HG02571 (cell line): ENCODE measurements at regions not wholly inside any gene's neighbourhood (a gene's known extent, or its start where the extent isn't known, plus 50 kb on each side); places are given as distances from the start of the nearest gene placed in this dataset.

ENCODE experiments used
- ATAC-seq: cut with Tn5 transposase; IDR thresholded peaks from one replicate; pipeline ENCODE4 v1.9.1; 2021; ENCODE audit warnings: mild to moderate bottlenecking, moderate library complexity; ENCODE audit not compliant: unreplicated experiment

DNA sequence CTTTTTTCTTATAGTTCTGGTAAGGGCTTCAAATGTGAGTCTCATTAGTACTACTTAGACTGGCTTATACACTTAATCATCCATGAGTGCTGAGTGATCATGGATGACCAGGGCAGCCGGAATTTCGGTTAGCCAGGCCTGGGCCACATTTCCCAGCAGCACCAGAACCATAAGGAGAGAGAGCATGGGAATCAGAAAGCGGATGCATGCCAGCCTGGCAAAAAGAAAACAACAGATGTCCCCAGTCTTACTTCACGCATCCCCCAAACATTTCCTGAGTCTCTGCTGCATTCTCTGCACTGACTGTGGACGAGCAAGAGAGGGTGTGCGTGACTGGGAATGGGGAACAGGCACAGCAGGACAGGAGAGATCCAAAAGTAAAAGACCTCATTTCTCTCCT, 371.1 kb upstream of the ZNF608 start:
- no peak for ATAC-seq

- ATAC-seq, result no peak
Measured at GRCh38 chr5:125120012-125120411, 373.6 kb upstream of the ZNF608 start.

DNA sequence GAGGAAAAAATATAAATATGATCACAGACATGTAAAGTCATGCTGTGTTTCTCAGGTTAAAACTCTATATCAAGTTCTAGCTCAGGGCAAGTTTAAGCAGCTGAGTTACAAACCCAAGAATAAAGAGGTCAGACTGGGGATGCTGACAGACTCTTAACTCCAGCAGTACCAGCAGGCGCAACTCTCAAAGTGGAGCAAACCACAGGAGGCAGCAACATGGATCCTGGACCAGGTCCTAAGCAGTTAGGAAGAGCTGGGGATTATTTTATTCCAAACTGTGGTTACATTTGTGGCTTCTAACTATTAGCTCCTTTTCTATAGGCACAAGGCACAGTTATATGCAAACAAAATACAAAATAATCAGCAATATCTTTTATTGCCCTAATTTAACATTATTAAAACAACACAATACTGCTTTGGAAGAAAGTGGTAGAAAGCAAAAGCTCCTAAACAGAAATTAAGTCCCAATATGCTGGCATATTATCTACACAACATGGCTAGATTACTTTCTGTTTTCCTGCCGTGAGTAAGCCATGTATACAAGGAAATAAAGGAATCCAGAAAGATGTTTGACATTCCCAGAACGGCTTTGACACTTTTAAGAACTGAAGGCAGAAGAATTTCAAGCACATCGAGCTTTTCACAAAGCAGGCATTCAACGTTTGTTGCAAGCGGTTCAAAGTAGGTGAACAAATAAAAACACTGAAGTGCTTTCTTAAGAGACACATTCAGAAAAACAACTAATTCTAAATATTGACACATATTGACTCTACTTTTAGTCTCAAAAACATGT, 378.8 kb upstream of the ZNF608 start:
- no peak for ATAC-seq

DNA sequence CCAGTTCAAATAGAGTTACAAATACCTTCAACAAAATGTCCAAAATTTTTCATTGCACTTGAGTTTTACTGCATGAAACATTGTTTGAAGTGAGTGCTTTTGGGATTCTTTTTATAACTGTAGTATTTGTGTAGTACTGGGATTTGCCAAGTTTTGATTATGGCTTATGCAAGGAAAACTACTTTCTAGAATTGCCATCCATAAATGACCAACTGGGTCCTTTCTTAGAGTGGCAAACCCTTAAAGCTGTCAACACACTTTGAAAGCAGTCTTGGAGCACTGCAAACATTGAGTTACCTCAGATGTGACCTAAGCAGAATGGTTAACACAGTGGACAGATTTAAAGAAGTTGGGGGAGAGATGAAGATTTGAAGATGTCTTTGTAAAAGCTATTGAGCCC, 379.6 kb upstream of the ZNF608 start:
- no peak for ATAC-seq

- ATAC-seq, result no peak
Measured at GRCh38 chr5:125129151-125129806, 382.8 kb upstream of the ZNF608 start.

DNA sequence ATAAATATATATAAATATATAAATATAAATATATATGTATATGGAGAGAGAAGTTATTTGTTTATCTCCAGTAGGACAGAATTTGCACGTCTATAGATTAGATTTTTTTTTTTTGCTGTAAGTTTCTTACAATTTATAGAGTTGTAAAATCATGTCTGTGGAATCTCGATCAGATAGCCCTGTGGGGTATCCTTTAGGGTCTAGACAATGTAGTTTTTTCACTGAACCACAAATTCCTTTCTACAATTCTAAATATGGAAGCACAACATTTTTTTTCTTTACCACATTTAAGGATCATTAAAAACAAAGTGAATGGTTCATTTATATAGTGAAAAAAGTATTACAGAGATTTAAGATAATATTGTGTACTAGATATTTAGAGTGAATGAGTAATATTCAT, 384.2 kb upstream of the ZNF608 start:
- ATAC-seq, result no peak

DNA sequence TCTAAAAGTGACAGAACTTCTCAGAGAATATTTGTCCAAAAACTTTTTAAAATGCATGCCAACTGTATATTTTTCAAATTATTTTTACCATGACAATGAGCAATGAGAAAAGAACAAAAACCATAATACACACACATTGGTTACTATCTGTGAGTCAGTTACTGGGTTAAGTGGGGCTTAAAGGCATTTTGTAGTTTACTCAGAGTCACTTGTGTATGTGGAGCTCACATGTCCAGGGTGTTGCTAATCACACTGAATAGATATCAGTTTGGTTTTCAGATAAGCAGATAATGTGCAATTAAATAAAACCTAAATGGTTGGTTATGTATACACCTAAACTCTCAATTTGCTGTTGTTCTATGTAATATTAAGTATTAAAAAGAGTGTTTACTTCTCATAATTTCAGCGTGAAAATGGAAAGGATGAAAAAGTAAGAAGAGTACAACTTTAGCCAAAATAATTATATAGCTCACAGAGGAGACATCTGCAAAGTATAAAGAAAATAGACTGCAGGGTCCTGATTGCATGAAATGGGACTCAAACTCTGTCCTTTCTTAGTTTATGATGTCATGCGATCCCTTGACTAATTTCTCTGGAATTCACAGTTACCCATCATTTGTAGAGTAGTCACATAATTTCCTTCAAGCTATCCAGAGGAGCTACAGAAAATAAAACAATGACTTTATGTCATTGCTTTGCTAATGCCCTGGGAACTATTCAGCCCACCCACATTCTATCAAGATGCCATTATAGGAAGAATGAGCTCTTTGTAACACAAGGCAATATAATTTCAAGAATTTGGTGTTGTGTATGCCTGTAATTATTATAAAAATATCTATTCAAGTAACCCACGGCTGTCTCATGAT, 388.0 kb upstream of the ZNF608 start:
- ATAC-seq, result no peak

- no peak for ATAC-seq
Measured at GRCh38 chr5:125137535-125137934, 391.1 kb upstream of the ZNF608 start.

GRCh38 chr5:125138266-125138665, 391.8 kb upstream of the ZNF608 start:
- no peak for ATAC-seq

DNA sequence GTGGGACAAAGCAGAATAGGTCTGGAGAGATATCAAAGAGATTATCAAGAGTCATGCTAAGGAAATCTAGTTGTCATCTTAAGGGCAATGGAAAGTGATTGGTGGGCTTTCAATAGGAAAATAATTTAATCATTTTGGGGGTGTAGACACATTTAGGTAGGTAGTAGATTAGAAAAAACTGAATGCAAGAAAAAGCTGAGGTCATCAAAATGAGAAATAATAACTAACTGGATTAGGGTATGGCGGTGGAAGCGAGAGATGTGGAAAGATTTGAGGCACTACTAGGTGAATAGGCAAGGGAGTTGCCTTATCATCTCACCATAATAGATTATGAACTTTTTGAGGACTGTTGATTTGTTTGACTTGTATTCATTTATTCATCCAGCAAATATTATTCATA, 393.2 kb upstream of the ZNF608 start:
- ATAC-seq, result no peak

DNA sequence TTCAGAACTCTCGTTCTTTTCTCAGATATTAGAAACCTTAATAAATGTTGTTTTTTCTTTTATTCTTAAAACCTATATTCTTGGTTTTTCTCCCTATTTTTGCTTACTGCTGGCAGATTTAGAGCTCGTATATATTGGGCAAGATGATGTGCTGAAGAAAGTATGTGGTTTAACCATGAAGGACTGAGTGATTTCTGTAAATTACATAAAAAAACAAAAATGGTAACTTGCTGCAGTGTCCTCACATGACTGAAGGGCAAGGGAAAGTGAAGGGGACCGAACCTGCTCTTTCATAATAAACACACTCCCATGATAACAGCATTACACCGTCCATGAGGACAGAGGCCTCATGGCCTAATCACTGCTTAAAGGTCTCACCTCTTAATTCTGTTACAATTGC, 393.8 kb upstream of the ZNF608 start:
- no peak for ATAC-seq

- no peak for ATAC-seq
Measured at GRCh38 chr5:125140855-125141254, 394.4 kb upstream of the ZNF608 start.

DNA sequence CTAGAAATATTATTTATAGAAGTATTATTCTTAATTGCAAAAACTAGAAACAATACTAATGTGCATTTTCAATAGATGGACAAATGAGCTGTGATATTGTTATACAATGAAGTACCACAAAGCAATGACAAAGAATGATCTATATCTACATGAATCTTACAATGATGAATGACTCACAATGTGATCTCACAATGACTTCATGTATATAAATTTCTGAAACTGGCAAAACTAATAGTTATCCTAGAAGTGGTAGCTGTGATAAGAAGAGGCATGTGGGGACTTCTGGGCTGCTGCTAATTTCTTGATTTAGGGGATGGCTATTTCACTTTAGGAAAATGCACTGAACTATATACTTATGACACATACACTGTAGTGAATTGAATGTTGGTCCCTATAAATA, 396.0 kb upstream of the ZNF608 start:
- no peak for ATAC-seq

GRCh38 chr5:125143011-125143410, 396.6 kb upstream of the ZNF608 start:
- no peak for ATAC-seq

DNA sequence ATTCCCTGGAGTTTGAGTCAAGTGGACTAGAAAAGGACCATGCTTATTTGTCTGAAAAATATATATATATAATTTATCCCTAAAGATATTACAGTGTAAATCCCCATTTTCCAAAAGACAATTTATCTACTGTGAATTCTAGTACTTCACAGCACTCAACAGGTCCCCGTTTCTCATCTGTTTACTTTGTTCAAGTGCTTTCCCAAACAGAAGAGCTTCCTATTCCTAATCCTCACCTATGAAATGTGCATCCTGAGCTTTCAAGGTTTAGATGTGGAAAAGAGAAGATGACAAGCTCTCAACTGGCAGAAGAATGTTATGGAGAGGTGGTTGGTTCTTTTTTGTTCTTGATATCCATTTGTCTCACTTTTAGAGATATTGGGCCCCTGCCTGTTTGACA, 401.6 kb upstream of the ZNF608 start:
- no peak for ATAC-seq

DNA sequence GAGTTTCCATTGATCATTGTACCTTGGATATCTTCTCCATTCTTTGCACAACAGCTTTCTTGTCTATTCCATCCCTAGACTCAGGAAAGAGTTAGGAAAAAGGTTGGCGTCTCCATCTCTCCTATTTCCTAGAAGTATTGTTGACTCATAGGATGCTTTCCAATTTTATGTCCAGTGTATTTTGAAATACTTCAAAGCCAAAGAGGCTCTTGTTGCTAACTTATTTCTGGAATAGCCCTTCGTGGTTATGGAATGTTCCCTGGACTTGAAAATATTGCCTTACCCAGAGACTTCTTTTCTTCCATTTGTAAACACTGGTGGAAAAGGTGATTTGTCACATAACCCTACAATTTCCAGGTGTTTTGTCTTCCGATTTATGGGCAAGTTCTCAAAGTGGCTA, 402.3 kb upstream of the ZNF608 start:
- no peak for ATAC-seq

DNA sequence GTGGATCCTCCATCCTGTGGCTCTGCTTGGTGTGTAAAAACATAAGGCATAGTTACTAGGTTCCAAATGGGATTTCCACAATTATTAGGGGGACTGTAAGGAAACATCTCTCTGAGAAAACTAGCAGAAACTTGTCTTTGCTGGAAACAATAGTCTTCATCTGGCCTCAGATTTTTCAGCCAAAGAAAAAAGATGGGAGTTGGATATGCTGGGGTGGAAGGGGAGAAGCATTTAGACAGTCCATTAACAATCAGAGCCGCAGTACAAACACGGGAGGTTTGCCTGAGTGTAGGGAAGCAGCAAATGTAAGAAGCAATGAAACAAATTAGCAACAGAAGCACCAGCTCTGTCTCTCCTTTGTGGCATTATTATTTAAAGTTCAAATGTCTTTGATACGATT, 402.7 kb upstream of the ZNF608 start:
- ATAC-seq, result no peak

DNA sequence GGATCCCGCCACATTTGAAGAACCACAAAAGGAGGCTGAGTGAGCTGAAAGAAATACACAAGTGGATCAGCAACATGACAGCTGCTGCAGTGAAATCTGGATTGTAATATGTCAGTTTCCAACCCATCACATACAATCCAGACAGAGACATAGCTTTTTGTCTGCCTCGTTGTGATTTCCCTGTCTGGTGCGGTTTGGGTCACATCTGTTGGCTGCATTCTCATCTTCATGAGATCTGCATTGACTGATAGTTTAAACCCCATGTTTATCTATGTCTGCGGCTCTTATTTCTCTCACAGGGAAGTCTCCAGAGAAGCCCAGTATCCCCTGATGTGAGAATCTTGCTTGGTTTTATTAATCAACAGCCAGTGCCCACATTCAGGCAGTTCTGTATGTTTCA, 403.1 kb upstream of the ZNF608 start:
- ATAC-seq, result no peak

GRCh38 chr5:125150041-125150669, 403.7 kb upstream of the ZNF608 start:
- no peak for ATAC-seq

DNA sequence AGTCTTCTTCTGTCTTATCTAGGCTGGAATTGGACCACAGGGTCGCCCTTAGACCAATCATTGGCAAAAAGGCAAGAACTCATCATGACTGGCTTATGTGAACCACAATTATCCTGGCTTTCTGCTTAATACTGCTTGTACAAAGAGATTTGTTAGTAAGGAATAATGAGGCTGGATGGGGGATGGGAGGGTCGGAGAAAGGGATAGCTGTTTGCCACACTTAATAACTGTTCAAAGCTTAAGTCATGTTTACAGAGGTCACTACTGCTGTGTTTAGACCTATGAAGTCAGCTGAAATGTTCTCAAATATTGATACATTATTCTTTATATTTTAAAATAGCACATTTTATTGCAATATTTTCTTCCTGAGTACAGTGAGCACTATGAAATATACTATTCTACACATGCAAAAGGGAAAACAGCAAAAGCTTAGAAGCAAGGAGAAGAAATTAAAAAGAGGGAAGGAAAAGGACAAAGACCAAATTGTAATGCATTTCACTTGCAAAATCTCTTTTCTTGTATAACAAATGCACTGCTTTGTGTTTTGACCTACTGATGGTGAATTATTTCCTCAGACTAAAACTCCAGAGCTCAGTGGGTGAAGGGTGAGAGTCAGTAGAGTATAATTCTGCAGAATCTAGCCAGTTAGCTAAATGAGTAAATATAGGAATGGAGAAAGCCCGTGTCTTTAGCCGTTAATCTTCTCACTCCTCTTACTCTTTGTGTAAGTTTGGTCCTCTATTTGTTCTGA, 404.9 kb upstream of the ZNF608 start:
- ATAC-seq, result no peak

DNA sequence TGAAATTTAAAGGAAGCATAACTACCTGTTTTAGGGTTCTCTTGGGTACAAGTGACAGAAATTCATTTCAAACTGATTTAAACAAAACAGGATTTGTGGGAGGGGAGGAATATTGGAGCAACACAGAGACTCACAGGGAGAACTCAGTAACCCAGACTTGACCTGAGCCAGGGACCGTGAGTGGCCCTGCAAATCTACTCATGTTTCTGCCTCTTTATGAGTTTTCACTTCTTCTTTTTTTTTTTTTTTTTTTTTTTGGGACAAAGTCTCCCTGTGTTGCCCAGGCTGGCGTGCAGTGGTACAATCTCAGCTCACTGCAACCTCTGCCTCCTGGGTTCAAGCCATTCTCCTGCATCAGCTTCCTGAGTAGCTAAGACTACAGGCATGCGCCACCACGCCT, 405.6 kb upstream of the ZNF608 start:
- no peak for ATAC-seq
